Hippocampal formation (tissue), 2 donors: ENCODE measurements at regions not wholly inside any gene's neighbourhood (a gene's known extent, or its start where the extent isn't known, plus 50 kb on each side); places are given as distances from the start of the nearest gene placed in this dataset.

Source experiments
- DNase-seq, 2 donors: peaks; one replicate each; lab custom pipeline; 2025; lab: John Stamatoyannopoulos, UW

- no peak for DNase-seq
Observed at GRCh38 chr3:181442066-181442465, 269.7 kb upstream of the SOX2 start.

- DNase-seq = no peak
Observed at GRCh38 chr3:181432992-181433391, 278.7 kb upstream of the SOX2 start.

- no peak for DNase-seq
Observed at GRCh38 chr3:181431748-181432147, 280.0 kb upstream of the SOX2 start.

- DNase-seq = no peak
Observed at GRCh38 chr3:181425074-181425473, 286.7 kb upstream of the SOX2 start.

GRCh38 chr3:181418233-181418632 is 293.5 kb upstream of the SOX2 start:
- no peak for DNase-seq

GRCh38 chr3:181417748-181418147 is 294.0 kb upstream of the SOX2 start:
- peak in 1 of 2 donors; percentile 18 for DNase-seq

GRCh38 chr3:181410870-181411269 is 300.9 kb upstream of the SOX2 start:
- DNase-seq = no peak

GRCh38 chr3:181403876-181404660 is 307.7 kb upstream of the SOX2 start:
- no peak for DNase-seq

GRCh38 chr3:181402347-181402746 is 309.4 kb upstream of the SOX2 start:
- no peak for DNase-seq

- no peak for DNase-seq
Observed at GRCh38 chr3:181384970-181385369, 326.8 kb upstream of the SOX2 start.

GRCh38 chr3:181383760-181384159 is 328.0 kb upstream of the SOX2 start:
- DNase-seq = no peak

GRCh38 chr3:181383201-181383600 is 328.5 kb upstream of the SOX2 start:
- no peak for DNase-seq

- no peak for DNase-seq
Observed at GRCh38 chr3:181382656-181383055, 329.1 kb upstream of the SOX2 start.

GRCh38 chr3:181379278-181379677 is 332.4 kb upstream of the SOX2 start:
- no peak for DNase-seq

- no peak for DNase-seq
Observed at GRCh38 chr3:181369637-181370036, 342.1 kb upstream of the SOX2 start.

GRCh38 chr3:181363231-181363630 is 348.5 kb upstream of the SOX2 start:
- no peak for DNase-seq

- peak in 1 of 2 donors; percentile 35 for DNase-seq
Observed at GRCh38 chr3:181362378-181362777, 349.3 kb upstream of the SOX2 start.

GRCh38 chr3:181358562-181358961 is 353.2 kb upstream of the SOX2 start:
- no peak for DNase-seq

GRCh38 chr3:181358060-181358459 is 353.7 kb upstream of the SOX2 start:
- DNase-seq = no peak

- DNase-seq = no peak
Observed at GRCh38 chr3:181354140-181354539, 357.6 kb upstream of the SOX2 start.

GRCh38 chr3:181344331-181344730 is 354.8 kb upstream of the DNAJC19 start:
- no peak for DNase-seq

- no peak for DNase-seq
Observed at GRCh38 chr3:181336597-181336996, 347.1 kb upstream of the DNAJC19 start.

GRCh38 chr3:181333394-181333793 is 343.9 kb upstream of the DNAJC19 start:
- no peak for DNase-seq
